IgD-negative memory B cell (primary cell): ENCODE measurements at regions not wholly inside any gene's neighbourhood (a gene's known extent, or its start where the extent isn't known, plus 50 kb on each side); places are given as distances from the start of the nearest gene placed in this dataset.
"Not testable (repeated sequence)": the region's sequence is repeated elsewhere in the genome, so short reads cannot be mapped to it uniquely, and the experiment has no call there.

Experiments used
- H3K27ac Mint-ChIP-seq, 3 donors: one replicate each; pipeline ENCODE4 v1.8.0; 2020 to 2022; ENCODE audit warnings: mild to moderate bottlenecking in 3 of 3, mixed read lengths in 3 of 3, moderate library complexity in 1 of 3
- H3K27me3 Mint-ChIP-seq: one replicate; pipeline ENCODE4 v1.8.0; 2021; ENCODE audit warnings: mixed read lengths
- H3K36me3 Mint-ChIP-seq: one replicate; pipeline ENCODE4 v1.8.0; 2020; ENCODE audit warnings: mild to moderate bottlenecking, mixed read lengths
- H3K4me1 Mint-ChIP-seq, 3 donors: one replicate each; pipeline ENCODE4 v1.8.0; 2020 to 2022; ENCODE audit warnings: mixed read lengths in 3 of 3, mild to moderate bottlenecking in 1 of 3
- H3K4me3 Mint-ChIP-seq, 4 donors: one replicate each; pipeline ENCODE4 v1.8.0; 2020 to 2022; ENCODE audit warnings: mild to moderate bottlenecking in 4 of 4, mixed read lengths in 4 of 4, moderate library complexity in 3 of 4
- H3K9me3 Mint-ChIP-seq, 3 donors: one replicate each; pipeline ENCODE4 v1.8.0; 2020 to 2021; ENCODE audit warnings: mixed read lengths in 3 of 3, mild to moderate bottlenecking in 1 of 3

- no peak overlapping the region for H3K4me3 Mint-ChIP-seq
- H3K36me3 Mint-ChIP-seq = no peaks in the 10 kb centered on the region
- H3K27me3 Mint-ChIP-seq = no peaks in the 10 kb centered on the region
- peaks cover 0 to 2% (median 2%) of the 10 kb centered on the region in 3 donors for H3K9me3 Mint-ChIP-seq
- no peaks in the 10 kb centered on the region for H3K4me1 Mint-ChIP-seq
- H3K27ac Mint-ChIP-seq = no peak overlapping the region
These were observed 80.3 kb downstream of the POU3F4 start for GRCh38 chrX:83588409-83588808.

GRCh38 chrX:83593634-83594294 is 85.7 kb downstream of the POU3F4 start:
- Mint-ChIP-seq H3K36me3 (peaks cover 1% of the 10 kb centered on the region), H3K4me1 (no peaks in the 10 kb centered on the region), H3K9me3 (peaks cover 0 to 2% (median 0%) of the 10 kb centered on the region in 3 donors), H3K4me3 (no peak overlapping the region), H3K27me3 (no peaks in the 10 kb centered on the region), H3K27ac (peak overlapping the region in 1 of 3 donors; percentile 67)

DNA sequence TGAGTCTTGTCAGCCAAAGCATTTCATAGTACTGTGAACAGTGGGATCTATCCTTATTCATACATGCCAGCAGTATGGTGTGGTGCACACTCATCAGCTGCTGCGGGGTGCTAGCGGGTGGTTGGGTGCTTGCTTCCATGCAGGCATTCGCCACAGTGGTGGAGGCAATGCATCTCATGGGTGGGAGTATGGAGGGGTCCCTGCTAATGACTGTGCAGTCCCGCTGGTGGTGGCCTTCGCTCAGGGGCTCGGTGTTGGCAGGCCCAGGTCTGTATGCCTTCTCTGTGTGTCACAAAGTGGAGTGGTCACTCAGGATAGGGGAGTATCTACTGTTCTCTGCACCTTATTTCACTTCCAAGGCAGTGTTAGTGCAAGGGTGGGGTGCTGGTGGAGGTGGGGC is 122.6 kb downstream of the POU3F4 start:
- peak overlapping the region in 1 of 3 donors; percentile 69 for H3K27ac Mint-ChIP-seq
- H3K9me3 Mint-ChIP-seq = no peaks in the 10 kb centered on the region
- no peaks in the 10 kb centered on the region for H3K36me3 Mint-ChIP-seq

DNA sequence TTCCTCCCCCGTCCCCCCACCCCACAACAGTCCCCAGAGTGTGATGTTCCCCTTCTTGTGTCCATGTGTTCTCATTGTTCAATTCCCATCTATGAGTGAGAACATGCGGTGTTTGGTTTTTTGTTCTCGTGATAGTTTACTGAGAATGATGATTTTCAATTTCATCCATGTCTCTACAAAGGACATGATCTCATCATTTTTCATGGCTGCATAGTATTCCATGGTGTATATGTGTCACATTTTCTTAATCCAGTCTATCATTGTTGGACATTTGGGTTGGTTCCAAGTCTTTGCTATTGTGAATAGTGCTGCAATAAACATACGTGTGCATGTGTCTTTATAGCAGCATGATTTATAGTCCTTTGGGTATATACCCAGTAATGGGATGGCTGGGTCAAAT is 141.6 kb downstream of the POU3F4 start:
- H3K27me3 Mint-ChIP-seq, H3K4me3 Mint-ChIP-seq, H3K4me1 Mint-ChIP-seq, H3K36me3 Mint-ChIP-seq, H3K9me3 Mint-ChIP-seq, H3K27ac Mint-ChIP-seq: not testable (repeated sequence)

More for the DNA sequence above, 122.6 kb downstream of the POU3F4 start:
- Mint-ChIP-seq H3K4me1 (peaks cover 8 to 10% (median 8%) of the 10 kb centered on the region in 3 donors), H3K4me3 (no peak overlapping the region), H3K27me3 (no peaks in the 10 kb centered on the region)

GRCh38 chrX:83658731-83659130 is 150.6 kb downstream of the POU3F4 start:
- H3K4me1 Mint-ChIP-seq = no peaks in the 10 kb centered on the region
- H3K9me3 Mint-ChIP-seq = peaks cover 0 to 2% (median 0%) of the 10 kb centered on the region in 3 donors
- no peaks in the 10 kb centered on the region for H3K36me3 Mint-ChIP-seq
- no peak overlapping the region for H3K4me3 Mint-ChIP-seq
- no peak overlapping the region for H3K27ac Mint-ChIP-seq
- no peaks in the 10 kb centered on the region for H3K27me3 Mint-ChIP-seq
